Stimulated activated CD8-positive, alpha-beta memory T cell treated with anti-CD3 and anti-CD28 coated beads, Interleukin-7, amount 100 ng/mL, for 48 hours (primary cell): ENCODE measurements at regions not wholly inside any gene's neighbourhood (a gene's known extent, or its start where the extent isn't known, plus 50 kb on each side); places are given as distances from the start of the nearest gene placed in this dataset.
"Not testable (repeated sequence)": the region's sequence is repeated elsewhere in the genome, so short reads cannot be mapped to it uniquely, and the experiment has no call there.

ENCODE experiments used
- DNase-seq, 2 donors: peaks; one replicate each; pipeline ENCODE4 v3.0.0-alpha.2; 2020; ENCODE audit warnings: low read depth in 1 of 2; ENCODE audit errors: extremely low read depth in 1 of 2

DNA sequence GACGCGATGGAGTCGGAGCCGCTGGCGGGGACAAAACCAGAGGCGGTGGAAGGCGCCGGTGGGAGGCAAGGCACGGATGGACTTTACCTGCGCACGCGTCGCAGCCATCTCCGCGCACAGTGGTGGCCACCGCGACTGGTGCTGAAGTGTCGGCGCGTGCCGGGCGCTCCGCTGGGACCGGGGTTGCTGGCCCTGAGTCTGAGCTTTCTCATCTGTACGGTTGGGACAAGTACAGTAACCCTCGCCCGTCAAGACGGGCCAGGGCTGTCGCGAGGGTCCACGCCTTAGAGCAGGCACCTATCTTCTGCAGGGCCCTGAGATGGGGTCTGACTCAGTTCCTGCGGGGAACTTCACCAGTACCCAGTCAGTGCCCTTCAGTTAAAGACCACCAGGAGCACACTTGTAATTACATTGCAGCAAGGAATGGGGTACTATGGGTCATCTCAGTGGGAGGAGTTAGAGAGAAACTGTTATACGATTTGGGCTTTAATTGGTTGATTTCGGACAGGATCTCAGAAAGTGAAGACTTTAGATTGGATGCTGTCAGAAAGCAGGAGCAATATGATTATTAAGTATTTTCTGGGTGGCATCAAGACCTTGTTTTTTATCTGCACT, 385.6 kb downstream of the SPATA31A6 start:
- not testable (repeated sequence) for DNase-seq

DNA sequence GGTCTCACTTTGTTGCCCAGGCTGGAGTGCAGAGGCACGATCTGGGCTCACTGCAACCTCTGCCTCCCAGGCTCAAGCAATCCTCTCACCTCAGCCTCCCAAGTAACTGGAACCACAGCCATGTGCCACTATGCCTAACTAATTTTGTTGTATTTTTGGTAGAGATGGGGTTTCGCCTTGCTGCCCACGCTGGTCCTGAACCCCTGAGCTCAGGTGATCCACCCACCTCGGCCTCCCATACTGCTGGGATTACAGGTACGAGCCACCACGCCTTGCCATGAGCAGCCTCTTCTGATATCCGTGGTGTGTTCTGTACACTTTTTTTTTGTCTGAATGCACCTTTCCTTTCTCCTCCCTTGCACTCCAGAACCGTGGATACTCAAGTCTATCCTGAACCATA, 394.4 kb downstream of the SPATA31A6 start:
- DNase-seq: not testable (repeated sequence)
